Tibial nerve (tissue), 3 donors: ENCODE measurements at regions not wholly inside any gene's neighbourhood (a gene's known extent, or its start where the extent isn't known, plus 50 kb on each side); places are given as distances from the start of the nearest gene placed in this dataset.

ENCODE experiments used
- CTCF ChIP-seq, 5 experiments: fragments of 200-600 bp in 3 of 5; fragments of 450-650 bp in 2 of 5; sonication (generic) in 3 of 5; IDR thresholded peaks; one replicate each; pipeline ENCODE4 v1.5.1; 2016 to 2019; ENCODE audit warnings: antibody characterized with exemption in 5 of 5, mild to moderate bottlenecking in 3 of 5, moderate library complexity in 2 of 5
- POLR2A ChIP-seq, 2 donors: fragments of 450-650 bp; IDR thresholded peaks; one replicate each; pipeline ENCODE4 v1.6.1; 2017; ENCODE audit warnings: antibody characterized with exemption in 2 of 2, mild to moderate bottlenecking in 2 of 2, moderate library complexity in 2 of 2

DNA sequence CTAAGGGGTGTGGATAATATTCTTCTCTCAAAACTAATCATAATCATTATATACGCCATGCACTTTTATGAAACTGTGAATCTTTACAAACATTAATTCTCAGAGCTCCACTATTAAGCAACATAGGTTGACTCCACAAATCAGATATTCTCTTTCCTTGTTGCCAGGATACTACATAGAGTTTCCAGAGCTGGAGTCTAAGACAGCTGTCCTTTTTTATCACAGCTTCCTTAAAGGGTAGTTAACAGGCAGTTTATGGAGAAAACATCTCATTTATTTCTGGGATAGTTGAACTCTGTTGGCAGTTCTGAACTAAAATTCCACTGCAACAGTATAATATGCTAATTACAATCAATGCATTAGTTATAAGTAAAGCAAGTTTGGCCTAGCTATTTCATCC lies 152.1 kb upstream of the PPP1R2C start:
- TF ChIP-seq CTCF (IDR thresholded peaks at IDR 0.05) (no peak), POLR2A (IDR thresholded peaks at IDR 0.05) (no peak)
